ENCODE measurements at regions not wholly inside any gene's neighbourhood (a gene's known extent, or its start where the extent isn't known, plus 50 kb on each side); places are given as distances from the start of the nearest gene placed in this dataset.

GRCh38 chr11:45537614-45538013, 127.8 kb downstream of the CHST1 start:
- no peak for TF ChIP-seq POLR2AphosphoS5 (IDR thresholded peaks at IDR 0.05; ENCODE audit: low read depth, low read length)
- no peak for TF ChIP-seq REST (IDR thresholded peaks at IDR 0.05; ENCODE audit: insufficient read depth in 1 of 2, low read depth in 2 of 2, low read length in 2 of 2)
- TF ChIP-seq TAF1 (IDR thresholded peaks at IDR 0.05; ENCODE audit: borderline replicate concordance, insufficient read depth, low read length): no peak
- TF ChIP-seq FOXP2 (optimal IDR thresholded peaks at IDR 0.05; ENCODE audit: borderline replicate concordance, extremely low read depth, extremely low read length, insufficient read depth): no peak
- no peak for TF ChIP-seq SIN3A (IDR thresholded peaks at IDR 0.05; ENCODE audit: borderline replicate concordance, insufficient read depth, low read length)

GRCh38 chr11:45535033-45535432, 130.4 kb downstream of the CHST1 start:
- TF ChIP-seq POLR2AphosphoS5 (IDR thresholded peaks at IDR 0.05; ENCODE audit: low read depth, low read length) (no peak), FOXP2 (optimal IDR thresholded peaks at IDR 0.05; ENCODE audit: borderline replicate concordance, extremely low read depth, extremely low read length, insufficient read depth) (no peak), SIN3A (IDR thresholded peaks at IDR 0.05; ENCODE audit: borderline replicate concordance, insufficient read depth, low read length) (no peak), TAF1 (IDR thresholded peaks at IDR 0.05; ENCODE audit: borderline replicate concordance, insufficient read depth, low read length) (no peak), REST (IDR thresholded peaks at IDR 0.05; ENCODE audit: insufficient read depth in 1 of 2, low read depth in 2 of 2, low read length in 2 of 2) (no peak)

GRCh38 chr11:45534132-45534531, 131.3 kb downstream of the CHST1 start:
- TF ChIP-seq FOXP2 (optimal IDR thresholded peaks at IDR 0.05; ENCODE audit: borderline replicate concordance, extremely low read depth, extremely low read length, insufficient read depth): no peak

- TF ChIP-seq POLR2AphosphoS5 (IDR thresholded peaks at IDR 0.05; ENCODE audit: low read depth, low read length): no peak
These were observed 132.9 kb downstream of the CHST1 start for GRCh38 chr11:45532546-45532945.

- TF ChIP-seq SIN3A (IDR thresholded peaks at IDR 0.05; ENCODE audit: borderline replicate concordance, insufficient read depth, low read length): no peak
- no peak for TF ChIP-seq TAF1 (IDR thresholded peaks at IDR 0.05; ENCODE audit: borderline replicate concordance, insufficient read depth, low read length)
- no peak for TF ChIP-seq FOXP2 (optimal IDR thresholded peaks at IDR 0.05; ENCODE audit: borderline replicate concordance, extremely low read depth, extremely low read length, insufficient read depth)
- no peak for TF ChIP-seq POLR2AphosphoS5 (IDR thresholded peaks at IDR 0.05; ENCODE audit: low read depth, low read length)
These were observed 134.6 kb downstream of the CHST1 start for GRCh38 chr11:45530776-45531175.

GRCh38 chr11:45530111-45530510, 135.3 kb downstream of the CHST1 start:
- TF ChIP-seq TAF1 (IDR thresholded peaks at IDR 0.05; ENCODE audit: borderline replicate concordance, insufficient read depth, low read length) (no peak), FOXP2 (optimal IDR thresholded peaks at IDR 0.05; ENCODE audit: borderline replicate concordance, extremely low read depth, extremely low read length, insufficient read depth) (no peak), REST (IDR thresholded peaks at IDR 0.05; ENCODE audit: insufficient read depth in 1 of 2, low read depth in 2 of 2, low read length in 2 of 2) (no peak), POLR2AphosphoS5 (IDR thresholded peaks at IDR 0.05; ENCODE audit: low read depth, low read length) (no peak), SIN3A (IDR thresholded peaks at IDR 0.05; ENCODE audit: borderline replicate concordance, insufficient read depth, low read length) (no peak)

GRCh38 chr11:45528435-45528834, 137.0 kb downstream of the CHST1 start:
- no peak for TF ChIP-seq POLR2AphosphoS5 (IDR thresholded peaks at IDR 0.05; ENCODE audit: low read depth, low read length)
- no peak for TF ChIP-seq SIN3A (IDR thresholded peaks at IDR 0.05; ENCODE audit: borderline replicate concordance, insufficient read depth, low read length)
- TF ChIP-seq FOXP2 (optimal IDR thresholded peaks at IDR 0.05; ENCODE audit: borderline replicate concordance, extremely low read depth, extremely low read length, insufficient read depth): no peak
- TF ChIP-seq TAF1 (IDR thresholded peaks at IDR 0.05; ENCODE audit: borderline replicate concordance, insufficient read depth, low read length): no peak
- TF ChIP-seq REST (IDR thresholded peaks at IDR 0.05; ENCODE audit: insufficient read depth in 1 of 2, low read depth in 2 of 2, low read length in 2 of 2): no peak
